Ureter (tissue), 1 donor: ENCODE measurements at regions not wholly inside any gene's neighbourhood (a gene's known extent, or its start where the extent isn't known, plus 50 kb on each side); places are given as distances from the start of the nearest gene placed in this dataset.

Experiments used
- DNase-seq: peaks from one replicate; pipeline ENCODE4 v3.0.0-alpha.2; 2020; ENCODE audit warnings: low spot score
- donor health status: DM: yes; HTN: yes; CAD: no.

- DNase-seq: no peak
These were observed 440.9 kb downstream of the HACE1 start for GRCh38 chr6:104418839-104419238.

GRCh38 chr6:104418125-104418524 lies 441.6 kb downstream of the HACE1 start:
- no peak for DNase-seq

- no peak for DNase-seq
These were observed 445.0 kb downstream of the HACE1 start for GRCh38 chr6:104414723-104415122.

GRCh38 chr6:104413767-104414166 lies 446.0 kb downstream of the HACE1 start:
- DNase-seq: no peak

- no peak for DNase-seq
These were observed 448.4 kb downstream of the HACE1 start for GRCh38 chr6:104411302-104411701.

- no peak for DNase-seq
These were observed 449.8 kb downstream of the HACE1 start for GRCh38 chr6:104409913-104410312.

- DNase-seq: no peak
These were observed 451.8 kb downstream of the HACE1 start for GRCh38 chr6:104407957-104408356.

- DNase-seq: no peak
These were observed 455.3 kb downstream of the HACE1 start for GRCh38 chr6:104404377-104404776.

GRCh38 chr6:104402572-104402971 lies 457.1 kb downstream of the HACE1 start:
- DNase-seq: no peak

GRCh38 chr6:104401926-104402325 lies 457.8 kb downstream of the HACE1 start:
- no peak for DNase-seq

GRCh38 chr6:104400844-104401243 lies 458.9 kb downstream of the HACE1 start:
- DNase-seq: no peak

GRCh38 chr6:104396077-104396476 lies 463.6 kb downstream of the HACE1 start:
- DNase-seq: no peak

GRCh38 chr6:104381907-104382306 lies 477.8 kb downstream of the HACE1 start:
- no peak for DNase-seq

GRCh38 chr6:104365451-104366234 lies 494.1 kb downstream of the HACE1 start:
- no peak for DNase-seq

- no peak for DNase-seq
These were observed 501.8 kb downstream of the HACE1 start for GRCh38 chr6:104357928-104358327.

GRCh38 chr6:104356197-104356596 lies 503.5 kb downstream of the HACE1 start:
- DNase-seq: no peak

- DNase-seq: no peak
These were observed 510.5 kb downstream of the HACE1 start for GRCh38 chr6:104349191-104349590.

GRCh38 chr6:104344223-104344622 lies 515.5 kb downstream of the HACE1 start:
- no peak for DNase-seq

GRCh38 chr6:104332364-104332763 lies 527.4 kb downstream of the HACE1 start:
- no peak for DNase-seq

GRCh38 chr6:104326173-104327001 lies 533.3 kb downstream of the HACE1 start:
- DNase-seq: no peak

GRCh38 chr6:104325341-104326172 lies 534.2 kb downstream of the HACE1 start:
- DNase-seq: no peak

GRCh38 chr6:104324301-104324700 lies 535.4 kb downstream of the HACE1 start:
- no peak for DNase-seq
